B cell (primary cell): ENCODE measurements at regions not wholly inside any gene's neighbourhood (a gene's known extent, or its start where the extent isn't known, plus 50 kb on each side); places are given as distances from the start of the nearest gene placed in this dataset.

Experiments used
- ATAC-seq: fragments of 200-7000 bp; cut with Tn5 transposase; one replicate; pipeline ENCODE4 v1.10.0; 2021; ENCODE audit warnings: low read depth, mild to moderate bottlenecking, moderate number of reproducible peaks, moderate library complexity
- CTCF ChIA-PET: fragments of 350-600 bp; sonication (Branson Sonifier 250); formaldehyde crosslinking; loops from one replicate; lab custom pipeline; 2021; ENCODE audit warnings: antibody characterized with exemption, inconsistent platforms; lab: Charles Lee
- POLR2A ChIA-PET: fragments of 350-600 bp; sonication (Branson Sonifier 250); formaldehyde crosslinking; loops from one replicate; lab custom pipeline; 2021; ENCODE audit warnings: antibody characterized with exemption; lab: Charles Lee
- DNase-seq: peaks from one replicate; pipeline ENCODE4 v3.0.0; 2013
- H2AFZ ChIP-seq: 2 replicates; pipeline ENCODE4 v1.6.1; 2012; ENCODE audit warnings: mild to moderate bottlenecking, low read depth, low read length; ENCODE audit not compliant: insufficient read depth, poor library complexity, severe bottlenecking
- H3K27ac ChIP-seq, 2 donors: 1 replicate in 1 of 2; 2 replicates in 1 of 2; pipeline ENCODE4 v1.5.1; 2012 to 2013; ENCODE audit warnings: low read length in 2 of 2, mild to moderate bottlenecking in 2 of 2, moderate library complexity in 1 of 2
- H3K27me3 ChIP-seq, 4 experiments: fragments of 200-600 bp in 1 of 4; sonication (generic) in 1 of 4; replicated peaks in 1 of 4; 1 replicate in 2 of 4; 2 replicates in 2 of 4; pipeline versions ENCODE4 v1.6.1 to v1.7.0; 2013 to 2016; ENCODE audit warnings: low read length in 3 of 4, mild to moderate bottlenecking in 2 of 4, mixed read lengths in 1 of 4, moderate library complexity in 1 of 4; ENCODE audit not compliant: insufficient read depth in 4 of 4, control insufficient read depth in 3 of 4; ENCODE audit errors: control extremely low read depth in 1 of 4
- H3K36me3 ChIP-seq, 2 experiments: replicated peaks in 1 of 2; 1 replicate in 1 of 2; 2 replicates in 1 of 2; pipeline versions ENCODE4 v1.6.1 to v1.7.1; 2013; ENCODE audit warnings: low read length in 1 of 2; ENCODE audit not compliant: insufficient read depth in 2 of 2, control insufficient read depth in 1 of 2; ENCODE audit errors: control extremely low read depth in 1 of 2, extremely low read depth in 1 of 2
- H3K4me1 ChIP-seq, 2 donors: fragments of 200-600 bp in 1 of 2; sonication (generic) in 1 of 2; 1 replicate in 1 of 2; 2 replicates in 1 of 2; pipeline versions ENCODE4 v1.5.1 to v1.6.1; 2013 to 2017; ENCODE audit warnings: low read length in 2 of 2; ENCODE audit not compliant: control insufficient read depth in 2 of 2, insufficient read depth in 2 of 2
- H3K4me2 ChIP-seq: replicated peaks from 2 replicates; pipeline ENCODE3; 2012; ENCODE audit warnings: mild to moderate bottlenecking, low read depth, low read length; ENCODE audit not compliant: poor library complexity, severe bottlenecking
- H3K4me3 ChIP-seq, 5 experiments: fragments of 200-600 bp in 1 of 5; sonication (generic) in 1 of 5; 1 replicate in 3 of 5; 2 replicates in 2 of 5; pipeline versions ENCODE4 v1.5.1 to v1.7.0; 2011 to 2016; ENCODE audit warnings: low read length in 4 of 5, mild to moderate bottlenecking in 4 of 5, low read depth in 2 of 5, control low read depth in 1 of 5, moderate library complexity in 1 of 5; ENCODE audit not compliant: insufficient read depth in 1 of 5; ENCODE audit errors: control extremely low read depth in 1 of 5, extremely low read depth in 1 of 5
- H3K79me2 ChIP-seq: fragments of 200-600 bp; sonication (generic); one replicate; pipeline ENCODE4 v1.6.0; 2016; ENCODE audit warnings: low read length; ENCODE audit not compliant: control insufficient read depth, insufficient read depth
- H3K9ac ChIP-seq: fragments of 200-600 bp; sonication (generic); 2 replicates; pipeline ENCODE4 v1.6.1; 2017; ENCODE audit warnings: mild to moderate bottlenecking, low read length, moderate library complexity
- H3K9me3 ChIP-seq, 3 donors: one replicate each; pipeline versions ENCODE4 v1.6.1 to v1.7.1; 2013; ENCODE audit warnings: low read length in 2 of 3; ENCODE audit not compliant: control insufficient read depth in 2 of 3, insufficient read depth in 1 of 3; ENCODE audit errors: control extremely low read depth in 1 of 3
- H4K20me1 ChIP-seq: 2 replicates; pipeline ENCODE4 v1.6.0; 2012; ENCODE audit warnings: mild to moderate bottlenecking, low read length; ENCODE audit not compliant: insufficient read depth, control insufficient read depth, poor library complexity, severe bottlenecking
- H3K27ac Mint-ChIP-seq: one replicate; pipeline ENCODE4 v1.8.0; 2021; ENCODE audit warnings: mixed read lengths
- H3K27me3 Mint-ChIP-seq: one replicate; pipeline ENCODE4 v1.8.0; 2021; ENCODE audit warnings: mixed read lengths
- H3K4me1 Mint-ChIP-seq: one replicate; pipeline ENCODE4 v1.8.0; 2021; ENCODE audit warnings: mixed read lengths
- H3K4me3 Mint-ChIP-seq: one replicate; pipeline ENCODE4 v1.8.0; 2021; ENCODE audit warnings: mixed read lengths
- H3K9me3 Mint-ChIP-seq: one replicate; pipeline ENCODE4 v1.8.0; 2022; ENCODE audit warnings: mixed read lengths; ENCODE audit not compliant: insufficient read depth
- CTCF ChIP-seq: fragments of 200-600 bp; IDR thresholded peaks from one replicate; pipeline ENCODE4 v1.8.0; 2022; ENCODE audit warnings: antibody characterized with exemption, mild to moderate bottlenecking
- EZH2 ChIP-seq: IDR thresholded peaks from 2 replicates; pipeline ENCODE4 v1.6.1; 2012; ENCODE audit warnings: borderline replicate concordance, low read depth, mild to moderate bottlenecking, moderate library complexity, low read length; ENCODE audit not compliant: insufficient read depth, poor library complexity, severe bottlenecking
- WGBS: methylation state at CpG from one replicate; pipeline ENCODE4 v1.1.5; 2013; ENCODE audit warnings: missing lambda C conversion rate; ENCODE audit not compliant: insufficient coverage; 5-methylcytosine and 5-hydroxymethylcytosine counted together
- intact Hi-C: fragments of 100-400 bp; cut with micrococcal nuclease; formaldehyde crosslinking; loops from one replicate; pipeline ENCODE4 v1.10.0; 2022

- ATAC-seq (no peak), DNase-seq (no peak)
- Histone ChIP-seq H3K36me3 (no peaks in the 10 kb centered on the region), H3K9ac (no peak overlapping the region), H3K4me1 (no peaks in the 10 kb centered on the region), H3K27ac (no peak overlapping the region), H3K9me3 (peaks cover 0 to 9% (median 2%) of the 10 kb centered on the region in 3 donors), H3K27me3 (no peaks in the 10 kb centered on the region), H3K79me2 (no peaks in the 10 kb centered on the region), H3K4me2 (no peak overlapping the region), H4K20me1 (no peaks in the 10 kb centered on the region), H3K4me3 (no peak overlapping the region), H2AFZ (no peak overlapping the region)
- ChIA-PET POLR2A (no interaction called here), CTCF (no interaction called here)
- Mint-ChIP-seq H3K27me3 (no peaks in the 10 kb centered on the region), H3K4me3 (no peak overlapping the region), H3K4me1 (no peaks in the 10 kb centered on the region), H3K27ac (no peak overlapping the region), H3K9me3 (peaks cover 3% of the 10 kb centered on the region)
- intact Hi-C loops = no loop called here
- TF ChIP-seq CTCF (no peak), EZH2 (no peak)
- WGBS = no CpG with 5 or more reads among the region's 1 CpG
Measured at GRCh38 chr5:85205430-85205829, 820.8 kb upstream of the EDIL3 start.

- no peak for DNase-seq
- no CpG with 5 or more reads among the region's 1 CpG for WGBS
- H3K79me2 ChIP-seq = no peaks in the 10 kb centered on the region
- no peaks in the 10 kb centered on the region for H3K27me3 ChIP-seq
- no peak overlapping the region for H2AFZ ChIP-seq
- ATAC-seq = no peak
- Mint-ChIP-seq H3K27ac (no peak overlapping the region), H3K4me3 (no peak overlapping the region), H3K27me3 (no peaks in the 10 kb centered on the region), H3K4me1 (no peaks in the 10 kb centered on the region), H3K9me3 (peaks cover 2% of the 10 kb centered on the region)
- no peak overlapping the region for H3K27ac ChIP-seq
- no peak overlapping the region for H3K4me2 ChIP-seq
- intact Hi-C loops = no loop called here
- H3K9ac ChIP-seq = no peak overlapping the region
- no peak overlapping the region for H3K4me3 ChIP-seq
- ChIA-PET CTCF (no interaction called here), POLR2A (no interaction called here)
- H3K36me3 ChIP-seq = no peaks in the 10 kb centered on the region
- H4K20me1 ChIP-seq = no peaks in the 10 kb centered on the region
- H3K4me1 ChIP-seq = no peaks in the 10 kb centered on the region
- TF ChIP-seq CTCF = no peak
- TF ChIP-seq EZH2 = no peak
- H3K9me3 ChIP-seq = no peaks in the 10 kb centered on the region
Measured at GRCh38 chr5:85225388-85225787, 840.7 kb upstream of the EDIL3 start.
